DMS 273 treated with DMSO at 0.1 percent for 48 hours (cell line): ENCODE measurements at regions not wholly inside any gene's neighbourhood (a gene's known extent, or its start where the extent isn't known, plus 50 kb on each side); places are given as distances from the start of the nearest gene placed in this dataset.

Source experiments
- DNase-seq: peaks from one replicate; lab custom pipeline; 2025; lab: John Stamatoyannopoulos, UW

DNA sequence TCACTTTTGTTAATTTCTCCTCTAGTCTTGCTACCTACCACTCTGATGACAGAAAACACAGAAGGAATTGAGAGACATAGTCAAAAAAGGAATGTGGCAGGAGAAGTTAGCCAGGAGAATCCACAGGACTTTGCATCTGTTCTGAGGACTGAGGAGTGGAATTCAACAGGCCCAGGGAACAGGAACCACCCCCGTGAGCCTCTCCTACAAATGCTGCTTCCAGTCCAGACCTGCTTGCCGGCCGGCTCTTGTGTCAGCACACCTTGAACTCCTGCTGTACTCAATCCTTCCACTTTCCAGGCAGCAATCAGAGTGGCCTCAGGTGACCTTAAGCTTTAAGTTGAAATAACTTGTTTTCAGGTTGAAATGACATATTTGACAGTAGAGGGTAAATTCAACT is 903.1 kb downstream of the BCL11B start:
- no peak for DNase-seq

DNA sequence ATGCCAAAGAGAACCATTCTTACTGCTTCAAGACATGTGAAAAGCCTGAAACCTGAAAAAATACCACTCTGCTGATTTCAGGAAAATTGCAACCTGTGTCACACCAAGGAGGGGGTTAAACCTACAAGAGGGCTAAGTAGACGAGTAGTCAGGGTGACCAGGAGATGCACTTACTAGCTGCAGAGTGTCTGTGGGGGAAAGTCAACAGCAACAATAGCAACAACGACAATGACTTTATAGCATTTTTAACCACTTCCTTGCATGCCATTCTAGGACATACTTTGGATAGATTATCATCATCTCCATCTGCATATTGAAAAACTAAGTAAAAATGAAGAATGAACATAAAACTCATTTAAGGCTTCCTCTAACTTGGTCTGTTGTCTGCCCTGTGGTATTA is 902.7 kb downstream of the BCL11B start:
- no peak for DNase-seq

DNA sequence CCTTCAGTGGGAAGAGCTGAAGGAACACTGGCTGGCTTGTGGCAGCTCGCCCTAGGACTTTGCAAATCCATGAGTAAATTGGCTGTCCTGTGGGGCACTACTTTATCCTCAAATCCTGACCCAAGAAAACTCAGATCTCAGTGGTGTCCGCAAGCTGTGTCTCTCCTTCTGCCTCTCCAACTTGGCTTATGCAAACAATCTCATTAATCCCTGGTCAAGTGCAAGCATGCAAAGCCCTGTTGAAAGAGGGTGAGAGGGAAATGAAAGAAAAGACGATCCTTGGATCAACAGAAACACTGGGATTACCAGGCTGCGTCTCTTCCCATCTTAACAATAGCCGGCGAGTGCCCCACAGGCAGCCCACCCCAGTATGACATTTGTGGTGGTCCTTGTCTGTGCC is 901.6 kb downstream of the BCL11B start:
- no peak for DNase-seq

DNA sequence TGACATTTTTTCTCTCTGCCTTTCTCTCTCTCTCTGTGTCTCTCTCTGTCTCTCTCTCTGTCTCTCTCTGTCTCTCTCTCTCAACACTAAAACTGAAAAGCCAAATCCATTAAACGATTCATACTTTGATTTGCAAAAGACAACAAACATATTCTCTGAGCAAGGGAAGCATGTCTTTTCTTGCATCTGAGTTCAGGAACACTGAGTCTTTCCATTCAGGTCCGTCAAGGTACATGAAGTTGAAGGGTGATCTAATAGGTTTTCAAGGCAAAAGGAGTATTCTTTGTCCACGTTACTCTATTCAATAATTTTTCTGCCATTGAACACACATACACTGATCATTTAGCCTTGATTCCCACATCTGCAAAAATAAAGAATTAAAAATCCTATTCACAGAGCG is 900.9 kb downstream of the BCL11B start:
- DNase-seq, result no peak

DNA sequence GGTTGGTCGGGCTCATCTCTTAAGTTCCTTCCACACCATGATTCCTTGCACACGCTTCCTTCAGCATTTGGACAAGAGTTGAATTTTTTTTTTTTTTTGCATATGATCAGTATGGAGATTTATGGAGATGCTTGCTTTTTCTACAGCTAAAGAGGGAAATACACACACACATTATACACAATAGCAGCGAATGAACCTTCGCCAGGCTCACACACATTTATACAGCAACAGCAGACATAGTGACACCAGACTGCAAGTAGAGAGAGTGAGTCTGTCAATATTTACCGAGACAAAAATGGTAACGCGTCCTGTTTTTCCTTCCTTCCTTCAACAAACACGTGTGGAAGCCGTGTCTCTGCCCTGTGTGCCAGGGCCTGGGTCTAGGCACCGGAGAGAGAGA is 897.9 kb downstream of the BCL11B start:
- no peak for DNase-seq

DNA sequence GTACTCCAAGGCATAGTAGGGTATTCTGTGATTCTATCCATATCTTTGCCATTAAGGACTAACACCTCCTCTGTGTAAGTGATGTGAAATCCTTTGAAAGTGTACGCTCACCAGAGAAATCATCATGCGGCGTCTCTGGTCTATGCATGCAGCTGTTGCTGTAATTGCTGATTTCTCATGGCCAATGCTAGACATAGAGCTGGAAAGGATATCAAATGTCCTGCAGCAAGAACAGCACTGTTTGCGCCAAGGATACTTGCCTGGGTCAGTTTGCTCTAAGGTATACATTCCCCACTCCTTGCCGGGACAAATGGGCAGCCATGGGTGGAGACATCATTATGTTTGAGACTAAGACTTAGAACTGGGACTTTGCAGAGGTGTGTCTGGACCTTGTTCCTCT is 896.4 kb downstream of the BCL11B start:
- DNase-seq, result no peak

DNA sequence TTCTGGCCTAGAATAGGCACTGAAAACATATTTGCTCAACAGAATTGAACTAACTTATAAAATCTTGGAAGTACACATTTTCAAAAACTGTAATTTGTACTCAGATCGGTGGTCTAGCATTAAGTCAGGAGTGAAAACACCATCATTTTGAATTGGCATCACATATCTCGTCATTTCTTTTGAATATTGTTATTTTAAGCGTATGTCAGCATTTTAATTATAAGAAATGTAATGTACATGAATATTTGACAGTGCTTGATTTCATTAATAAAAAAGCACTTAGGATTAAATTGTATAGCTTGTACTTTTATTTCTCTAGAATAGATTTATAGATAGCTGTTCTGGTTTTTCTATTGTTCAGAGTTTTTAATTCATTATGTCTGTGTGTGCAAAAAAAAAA is 892.2 kb downstream of the BCL11B start:
- no peak for DNase-seq

DNA sequence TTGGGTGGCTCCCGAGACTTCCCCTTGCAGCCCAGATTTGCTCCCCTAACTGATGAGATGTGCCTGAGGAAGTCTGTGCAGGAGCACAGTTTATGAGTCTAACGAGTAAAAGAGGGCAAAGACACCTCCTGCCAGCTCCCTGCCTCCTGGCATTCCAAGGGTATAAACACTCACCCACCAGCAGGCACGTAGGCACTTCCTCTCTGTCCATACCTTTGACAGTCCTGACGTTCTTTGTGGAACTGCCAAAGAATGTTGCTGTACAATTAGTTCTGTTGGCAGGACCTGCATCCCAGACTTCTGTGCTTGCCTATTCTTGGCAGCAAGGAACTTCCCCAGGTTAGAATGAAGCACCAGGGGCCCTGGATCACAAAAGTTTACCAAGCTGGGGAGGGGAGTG is 889.3 kb downstream of the BCL11B start:
- no peak for DNase-seq

DNA sequence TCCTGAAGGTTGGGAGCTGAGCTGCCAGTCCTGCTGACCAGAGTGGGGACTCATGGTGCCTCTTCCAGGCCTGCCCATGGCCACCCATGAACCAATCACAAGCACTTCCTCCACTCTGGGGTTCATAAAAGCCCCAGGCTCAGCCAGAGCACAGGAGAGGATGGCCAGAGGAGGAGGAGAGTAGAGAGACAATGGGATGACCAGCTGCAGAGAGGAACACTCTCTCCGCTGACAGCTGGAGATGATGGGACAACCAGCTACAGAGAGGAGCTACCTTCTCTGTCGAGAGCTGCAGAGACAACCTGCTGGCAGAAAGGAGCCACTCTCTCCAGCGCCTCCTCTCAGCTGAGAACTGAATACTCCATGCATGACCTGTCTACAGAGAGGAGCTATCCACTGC is 886.1 kb downstream of the BCL11B start:
- no peak for DNase-seq

DNA sequence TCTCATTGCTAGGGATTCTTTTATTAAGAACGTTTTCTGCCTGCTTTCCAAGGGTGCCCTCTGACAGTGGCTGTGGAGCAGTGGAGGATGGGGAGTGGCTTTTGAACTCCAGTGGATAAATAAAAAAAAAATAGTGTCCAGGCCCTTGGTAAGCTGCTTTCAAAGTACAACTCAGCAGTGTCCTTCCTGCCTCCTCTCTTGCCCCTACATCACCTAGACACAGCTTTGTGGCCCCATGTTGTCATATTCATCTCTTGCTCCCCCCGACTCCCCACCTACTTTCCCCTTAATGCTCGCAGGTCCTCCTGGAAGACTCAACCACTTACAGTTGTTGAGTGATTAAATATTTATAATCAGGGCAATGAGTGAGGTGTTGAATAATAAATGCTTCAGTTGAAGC is 880.9 kb downstream of the BCL11B start:
- no peak for DNase-seq

DNA sequence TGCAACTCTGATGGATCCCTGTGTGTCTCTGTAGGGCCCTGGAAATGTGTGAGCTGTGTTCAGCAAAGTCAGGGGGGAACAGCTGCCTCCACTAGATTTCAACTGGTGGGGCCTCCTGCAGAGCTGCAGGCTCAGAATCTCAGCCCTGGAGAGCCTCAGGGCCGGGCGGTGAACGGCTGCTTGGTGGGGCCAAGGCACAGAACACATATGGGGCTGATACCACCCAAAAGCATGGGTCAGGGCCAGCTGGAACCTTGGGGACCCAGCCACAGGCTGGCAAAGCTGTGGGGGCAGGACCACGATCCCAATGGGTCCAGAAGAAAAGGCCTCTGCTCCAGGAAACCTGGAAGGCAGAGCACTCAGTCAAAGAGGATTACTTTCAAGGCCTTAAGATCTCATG is 878.5 kb downstream of the BCL11B start:
- no peak for DNase-seq

DNA sequence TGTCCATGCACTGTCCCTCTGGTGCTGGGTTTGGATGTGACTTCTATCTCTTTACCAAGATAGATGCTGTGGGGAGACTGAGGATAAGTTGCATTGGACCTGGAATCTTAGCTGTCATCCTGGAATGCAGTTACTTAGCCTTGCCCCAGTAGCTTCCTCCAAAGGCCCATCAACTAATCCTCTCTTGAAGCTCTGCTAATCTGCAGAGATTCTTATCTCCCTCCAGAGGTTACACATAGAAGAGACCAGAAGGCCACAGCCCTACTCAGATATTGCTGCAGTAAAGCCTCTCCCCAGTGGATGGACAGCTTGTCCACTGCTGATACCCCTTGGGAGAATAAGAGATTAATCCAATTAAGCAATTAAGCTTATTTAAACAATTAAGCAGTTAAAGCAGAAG is 867.2 kb downstream of the BCL11B start:
- no peak for DNase-seq

DNA sequence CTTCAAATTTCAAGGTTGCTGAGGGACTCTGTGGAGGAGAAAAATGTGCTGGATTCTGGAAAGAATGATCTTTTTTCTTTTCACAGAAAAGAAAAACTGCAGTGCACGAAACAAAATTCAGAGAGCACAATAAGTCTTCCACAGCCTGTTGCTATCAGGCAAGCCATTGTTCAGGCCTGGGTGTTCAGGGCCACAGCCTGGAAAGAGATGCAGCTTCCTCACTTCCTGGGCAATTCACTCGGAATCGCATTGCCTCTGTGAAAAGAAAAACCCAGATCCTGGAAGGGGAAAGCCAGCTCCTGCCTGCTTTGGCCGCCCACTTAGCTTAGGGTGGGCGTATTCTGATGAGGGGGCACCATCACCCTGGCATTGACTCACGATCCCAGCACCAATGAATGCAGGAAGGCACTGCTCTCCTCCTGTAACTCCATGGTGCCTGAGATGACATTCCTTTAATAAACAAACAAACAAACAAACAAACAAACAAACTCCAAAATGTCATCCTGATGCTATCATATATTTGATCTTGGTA is 863.9 kb downstream of the BCL11B start:
- no peak for DNase-seq

DNA sequence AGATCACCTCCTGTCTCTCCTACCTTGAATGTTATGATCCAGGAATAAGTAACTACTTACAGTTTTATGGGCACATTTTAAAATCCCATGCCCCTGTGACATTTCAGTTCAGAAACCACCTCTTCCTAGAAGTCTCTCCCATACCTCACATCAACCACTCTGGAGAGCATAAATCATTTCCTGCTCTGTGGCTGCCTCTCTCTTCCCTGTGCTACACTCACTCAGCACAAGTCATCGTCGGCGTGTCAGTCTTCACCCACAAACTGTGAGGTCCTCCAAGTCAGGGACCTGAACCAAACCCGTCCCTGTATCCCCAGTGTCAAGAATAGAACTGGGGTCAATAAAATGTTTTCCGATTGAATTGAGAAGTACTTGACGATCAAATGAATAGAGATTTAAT is 863.3 kb downstream of the BCL11B start:
- no peak for DNase-seq

DNA sequence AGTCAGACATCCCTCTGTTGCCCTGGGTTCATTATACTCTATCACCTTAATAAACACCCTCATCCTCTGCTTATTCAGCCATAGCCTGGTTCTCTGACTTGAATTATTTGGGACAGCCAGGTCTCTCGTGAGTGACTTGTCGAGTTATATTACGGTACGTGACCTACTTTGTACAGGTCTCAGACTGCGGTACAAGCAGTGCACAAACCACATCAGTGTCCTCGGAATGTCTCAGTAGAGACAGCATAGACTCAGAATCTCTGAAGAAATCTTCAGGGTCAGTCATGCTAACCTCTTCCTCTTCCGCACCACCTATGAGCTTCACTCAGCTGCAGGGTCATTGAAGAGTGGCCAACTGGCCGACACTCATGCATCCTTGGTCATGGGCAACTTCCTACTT is 860.8 kb downstream of the BCL11B start:
- DNase-seq, result no peak

DNA sequence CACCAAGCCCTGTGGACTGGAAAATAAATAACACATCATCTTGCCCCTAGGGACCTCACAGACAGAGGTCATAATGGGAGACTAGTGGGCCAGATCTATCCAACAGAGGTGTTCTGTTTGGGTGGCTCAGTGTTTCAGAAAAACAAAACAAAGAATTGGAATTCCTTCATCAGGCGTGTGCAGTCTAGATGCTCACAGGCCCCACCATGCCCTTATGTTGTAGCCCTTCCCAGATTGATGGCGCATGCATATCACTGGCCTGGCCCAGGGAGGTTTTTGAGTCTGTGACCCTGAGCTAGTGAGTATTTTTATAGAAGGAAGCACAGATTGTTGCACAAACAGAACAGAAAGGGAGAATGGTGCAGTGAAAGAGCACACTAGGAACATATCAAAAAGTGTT is 859.6 kb downstream of the BCL11B start:
- DNase-seq, result no peak

DNA sequence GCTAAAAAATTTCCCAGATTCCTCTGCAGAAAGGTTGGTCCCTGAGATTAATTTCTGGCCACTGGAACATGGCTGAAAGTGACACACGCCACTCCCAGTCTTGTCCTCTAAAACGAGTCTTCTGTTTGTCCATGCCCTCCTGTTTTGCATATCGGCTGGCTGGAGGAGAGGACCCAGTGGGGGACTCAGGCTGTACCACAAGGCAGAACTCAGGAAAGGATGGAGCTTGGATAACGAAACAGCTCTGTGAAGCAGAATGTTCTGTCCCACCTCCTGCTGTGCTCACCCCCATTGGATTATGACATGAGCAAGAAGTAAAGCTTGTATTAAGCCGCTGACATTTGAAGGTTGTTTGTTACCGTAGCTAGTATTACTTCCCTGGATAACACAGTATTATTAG is 856.2 kb downstream of the BCL11B start:
- no peak for DNase-seq

DNA sequence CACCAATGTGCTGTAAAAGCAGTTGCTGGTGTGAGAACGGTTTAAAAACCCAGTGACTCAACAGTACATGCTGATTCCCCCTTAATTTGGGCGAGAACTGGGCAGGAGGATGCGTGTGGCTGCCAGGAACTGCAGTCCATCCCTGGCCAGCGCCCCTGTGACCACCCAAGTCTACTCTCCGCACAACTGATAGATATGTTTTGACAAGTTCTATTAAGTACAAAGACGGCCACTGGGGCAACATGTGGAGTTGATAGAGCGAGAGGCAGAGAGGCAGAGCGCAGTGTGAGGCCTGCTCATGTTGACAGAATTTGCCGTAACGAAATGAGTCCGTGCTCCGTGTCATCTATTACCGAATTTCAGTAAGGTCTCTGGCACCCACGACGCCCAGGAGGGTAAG is 855.0 kb downstream of the BCL11B start:
- no peak for DNase-seq

DNA sequence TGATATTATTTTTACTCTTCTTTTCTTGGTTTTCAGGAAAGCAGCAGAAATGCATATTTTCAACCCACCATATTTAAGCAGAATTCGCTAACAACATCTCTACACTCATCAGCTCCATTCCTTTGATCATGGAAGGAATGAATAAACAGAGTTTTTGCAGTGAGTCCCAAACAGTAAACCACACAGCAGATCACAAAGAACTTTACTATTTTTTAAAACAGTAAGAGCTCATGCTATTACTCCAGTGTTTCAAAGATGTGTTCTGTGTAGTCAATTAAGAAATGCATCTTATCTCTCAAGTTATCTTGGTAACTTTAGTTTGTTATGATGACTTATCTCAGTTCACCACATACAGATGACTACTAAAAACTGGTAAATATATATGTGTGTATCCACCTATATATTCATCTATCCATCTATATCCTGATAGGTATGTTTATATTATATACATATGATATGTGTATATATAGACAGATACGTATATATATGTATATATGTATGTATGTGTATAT is 843.5 kb downstream of the BCL11B start:
- no peak for DNase-seq

DNA sequence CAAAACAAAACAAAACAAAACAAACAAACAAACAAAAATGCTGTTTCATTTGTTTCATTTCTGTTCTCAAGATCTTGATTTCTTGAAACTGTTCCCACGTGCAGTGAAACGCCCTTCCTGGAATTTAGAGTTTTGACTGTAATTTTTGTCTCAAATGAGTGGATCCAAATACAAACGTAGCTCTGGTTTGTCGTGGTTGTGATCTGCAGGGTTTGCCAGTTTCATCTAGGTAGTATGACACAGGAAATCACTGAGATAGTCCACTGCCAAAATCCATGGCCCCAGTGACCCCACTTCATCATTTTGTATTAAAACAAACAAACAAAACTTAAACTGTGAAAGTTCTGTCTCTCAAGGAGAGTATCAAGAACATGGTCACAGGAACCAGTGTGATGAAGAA is 838.6 kb downstream of the BCL11B start:
- no peak for DNase-seq

DNA sequence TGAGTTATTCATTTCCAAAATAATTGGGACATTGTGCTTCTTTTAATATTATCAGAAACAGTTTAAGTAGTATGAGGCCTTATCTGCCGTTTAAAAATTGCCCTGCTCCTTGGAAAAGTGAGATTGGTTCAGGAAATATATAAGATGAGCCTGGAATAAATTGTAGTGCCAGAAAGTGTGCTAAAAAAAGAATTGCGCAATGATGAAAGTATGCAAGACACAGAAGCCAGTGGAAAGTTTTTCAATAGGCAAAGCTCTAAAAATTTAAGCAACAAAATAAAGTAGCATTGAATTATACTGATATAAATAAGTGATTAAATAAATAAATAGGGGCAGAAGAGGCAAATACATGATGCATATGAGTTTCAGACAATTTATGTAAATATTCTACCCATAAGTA is 834.9 kb downstream of the BCL11B start:
- DNase-seq, result no peak

DNA sequence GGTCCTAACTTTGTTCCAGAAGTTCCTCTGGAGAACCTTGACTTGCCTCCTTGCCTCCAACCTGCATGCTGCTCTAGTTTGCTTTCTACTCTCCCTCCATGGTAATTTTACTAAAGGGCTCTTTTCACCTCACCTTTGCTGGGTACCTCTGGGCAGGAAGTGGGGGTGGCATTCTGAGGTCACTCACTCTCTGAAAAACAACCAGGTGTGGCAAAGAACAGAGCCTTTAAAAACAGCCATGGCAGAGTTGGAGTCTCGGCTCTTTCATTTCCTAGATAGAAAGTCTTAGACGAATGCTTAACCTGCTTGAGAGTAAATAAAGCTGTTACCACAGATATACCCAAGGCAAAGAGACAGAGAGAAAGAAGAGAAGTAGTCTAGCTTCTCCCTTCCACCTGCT is 827.9 kb downstream of the BCL11B start:
- no peak for DNase-seq

DNA sequence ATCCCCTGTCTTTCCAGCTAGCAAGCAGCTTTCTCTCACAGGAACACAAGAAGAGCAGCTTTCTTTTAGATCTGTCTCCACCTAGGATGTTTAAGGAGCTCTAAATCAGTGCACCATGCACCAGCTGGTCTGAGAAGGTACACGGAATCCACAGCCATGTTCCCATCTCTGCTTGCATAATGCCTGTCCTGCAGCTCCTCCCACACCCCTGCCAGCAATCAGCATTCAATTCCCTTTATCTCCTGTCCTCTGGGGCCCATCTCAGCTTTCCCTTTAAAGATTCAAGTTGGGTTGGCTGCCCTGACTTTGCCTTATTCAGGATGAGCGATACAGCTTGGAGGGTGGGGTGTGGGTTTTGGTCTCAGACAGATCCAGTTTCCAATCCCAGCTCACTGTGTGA is 826.3 kb downstream of the BCL11B start:
- DNase-seq, result no peak

DNA sequence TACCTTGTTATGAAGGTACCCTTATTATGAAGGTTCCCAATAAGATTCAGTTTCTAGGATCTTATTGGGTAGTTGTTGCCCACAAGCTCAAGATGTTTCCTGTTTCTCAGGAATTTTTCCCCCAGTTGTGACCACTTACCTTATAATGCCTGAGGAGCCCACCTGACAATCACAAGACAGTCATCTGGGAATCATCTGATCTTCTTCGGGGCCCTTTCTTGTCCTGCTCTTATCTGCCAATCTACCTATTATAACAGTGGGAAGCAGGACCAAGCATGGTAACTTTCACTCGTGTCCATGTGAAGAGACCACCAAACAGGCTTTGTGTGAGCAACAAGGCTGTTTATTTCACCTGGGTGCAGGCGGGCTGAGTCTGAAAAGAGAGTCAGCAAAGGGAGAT is 825.5 kb downstream of the BCL11B start:
- DNase-seq, result no peak

DNA sequence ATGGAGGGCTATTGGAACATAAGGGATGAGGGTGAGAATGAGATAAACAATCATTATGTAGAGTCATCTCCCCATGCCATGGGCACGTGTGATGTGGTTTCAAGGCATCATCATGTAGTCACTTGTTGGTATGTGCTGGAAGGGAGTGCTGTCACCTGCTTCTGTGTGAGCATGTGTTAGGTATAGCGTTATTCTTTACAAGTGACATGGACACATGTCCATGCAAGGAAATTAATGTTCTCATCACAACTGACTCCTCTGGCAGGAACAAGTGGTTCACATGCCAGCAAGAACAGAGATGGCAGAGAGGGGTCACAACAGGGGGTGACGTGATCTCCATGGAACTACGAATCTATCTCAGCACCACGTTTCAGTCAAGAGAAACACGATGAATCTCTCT is 815.8 kb downstream of the BCL11B start:
- no peak for DNase-seq
